ENCODE measurements at regions not wholly inside any gene's neighbourhood (a gene's known extent, or its start where the extent isn't known, plus 50 kb on each side); places are given as distances from the start of the nearest gene placed in this dataset.

GRCh38 chr12:89856431-89856830 lies 147.8 kb upstream of the ATP2B1 start:
- Mint-ChIP-seq H3K27ac (peak overlapping the region; percentile 55), H3K36me3 (ENCODE audit: low read depth) (no peaks in the 10 kb centered on the region), H3K9me3 (peaks cover 4% of the 10 kb centered on the region), H3K27me3 (no peaks in the 10 kb centered on the region), H3K4me1 (peaks cover 39% of the 10 kb centered on the region), H3K4me3 (peak overlapping the region; percentile 26)
- peak; percentile 87 for ATAC-seq (replicated peaks)

- no peak overlapping the region for H3K27ac Mint-ChIP-seq
- no peaks in the 10 kb centered on the region for H3K36me3 Mint-ChIP-seq (ENCODE audit: low read depth)
- ATAC-seq (replicated peaks) = no peak
- no peaks in the 10 kb centered on the region for H3K9me3 Mint-ChIP-seq
- H3K4me1 Mint-ChIP-seq = no peaks in the 10 kb centered on the region
- H3K4me3 Mint-ChIP-seq = no peak overlapping the region
- H3K27me3 Mint-ChIP-seq = no peaks in the 10 kb centered on the region
These were observed 140.1 kb upstream of the ATP2B1 start for GRCh38 chr12:89848732-89849131.

- H3K9me3 Mint-ChIP-seq = no peaks in the 10 kb centered on the region
- H3K36me3 Mint-ChIP-seq (ENCODE audit: low read depth) = no peaks in the 10 kb centered on the region
- ATAC-seq (replicated peaks) = no peak
- no peak overlapping the region for H3K27ac Mint-ChIP-seq
- H3K4me1 Mint-ChIP-seq = no peaks in the 10 kb centered on the region
- H3K27me3 Mint-ChIP-seq = no peaks in the 10 kb centered on the region
- no peak overlapping the region for H3K4me3 Mint-ChIP-seq
These were observed 137.9 kb upstream of the ATP2B1 start for GRCh38 chr12:89846473-89847055.

- H3K27ac Mint-ChIP-seq = no peak overlapping the region
- no peaks in the 10 kb centered on the region for H3K36me3 Mint-ChIP-seq (ENCODE audit: low read depth)
- no peaks in the 10 kb centered on the region for H3K27me3 Mint-ChIP-seq
These were observed 137.1 kb upstream of the ATP2B1 start for GRCh38 chr12:89845767-89846166.

GRCh38 chr12:89845366-89845765 lies 136.7 kb upstream of the ATP2B1 start:
- Mint-ChIP-seq H3K36me3 (ENCODE audit: low read depth) (no peaks in the 10 kb centered on the region), H3K27me3 (no peaks in the 10 kb centered on the region), H3K4me1 (no peaks in the 10 kb centered on the region), H3K27ac (no peak overlapping the region), H3K9me3 (no peaks in the 10 kb centered on the region), H3K4me3 (no peak overlapping the region)
- no peak for ATAC-seq (replicated peaks)

More at GRCh38 chr12:89845767-89846166, 137.1 kb upstream of the ATP2B1 start:
- Mint-ChIP-seq H3K4me3 (no peak overlapping the region), H3K4me1 (no peaks in the 10 kb centered on the region), H3K9me3 (no peaks in the 10 kb centered on the region)
- no peak for ATAC-seq (replicated peaks)

GRCh38 chr12:89844539-89844938 lies 135.9 kb upstream of the ATP2B1 start:
- ATAC-seq (replicated peaks) = peak; percentile 18
- Mint-ChIP-seq H3K27ac (no peak overlapping the region), H3K4me1 (no peaks in the 10 kb centered on the region), H3K36me3 (ENCODE audit: low read depth) (no peaks in the 10 kb centered on the region), H3K27me3 (no peaks in the 10 kb centered on the region), H3K4me3 (no peak overlapping the region), H3K9me3 (no peaks in the 10 kb centered on the region)

GRCh38 chr12:89840162-89840922 lies 131.7 kb upstream of the ATP2B1 start:
- Mint-ChIP-seq H3K4me3 (no peak overlapping the region), H3K9me3 (no peaks in the 10 kb centered on the region), H3K36me3 (ENCODE audit: low read depth) (no peaks in the 10 kb centered on the region), H3K4me1 (no peaks in the 10 kb centered on the region), H3K27me3 (no peaks in the 10 kb centered on the region), H3K27ac (no peak overlapping the region)
- ATAC-seq (replicated peaks) = no peak

GRCh38 chr12:89839444-89839843 lies 130.8 kb upstream of the ATP2B1 start:
- H3K4me1 Mint-ChIP-seq = no peaks in the 10 kb centered on the region
- ATAC-seq (replicated peaks) = no peak
- H3K36me3 Mint-ChIP-seq (ENCODE audit: low read depth) = no peaks in the 10 kb centered on the region
- H3K27me3 Mint-ChIP-seq = no peaks in the 10 kb centered on the region
- H3K27ac Mint-ChIP-seq = no peak overlapping the region
- H3K9me3 Mint-ChIP-seq = no peaks in the 10 kb centered on the region
- H3K4me3 Mint-ChIP-seq = no peak overlapping the region

- Mint-ChIP-seq H3K27ac (no peak overlapping the region), H3K4me1 (no peaks in the 10 kb centered on the region), H3K9me3 (no peaks in the 10 kb centered on the region), H3K4me3 (no peak overlapping the region), H3K27me3 (no peaks in the 10 kb centered on the region), H3K36me3 (ENCODE audit: low read depth) (no peaks in the 10 kb centered on the region)
- ATAC-seq (replicated peaks) = no peak
These were observed 130.2 kb upstream of the ATP2B1 start for GRCh38 chr12:89838833-89839232.

GRCh38 chr12:89836026-89836425 lies 127.4 kb upstream of the ATP2B1 start:
- Mint-ChIP-seq H3K27ac (no peak overlapping the region), H3K36me3 (ENCODE audit: low read depth) (no peaks in the 10 kb centered on the region), H3K27me3 (no peaks in the 10 kb centered on the region), H3K4me3 (no peak overlapping the region), H3K4me1 (no peaks in the 10 kb centered on the region), H3K9me3 (no peaks in the 10 kb centered on the region)
- no peak for ATAC-seq (replicated peaks)

GRCh38 chr12:89834676-89835075 lies 126.0 kb upstream of the ATP2B1 start:
- H3K27me3 Mint-ChIP-seq = no peaks in the 10 kb centered on the region

GRCh38 chr12:89833337-89834252 lies 125.0 kb upstream of the ATP2B1 start:
- no peak overlapping the region for H3K27ac Mint-ChIP-seq
- ATAC-seq (replicated peaks) = no peak
- no peaks in the 10 kb centered on the region for H3K27me3 Mint-ChIP-seq
- H3K4me1 Mint-ChIP-seq = no peaks in the 10 kb centered on the region
- no peak overlapping the region for H3K4me3 Mint-ChIP-seq
- H3K9me3 Mint-ChIP-seq = no peaks in the 10 kb centered on the region
- no peaks in the 10 kb centered on the region for H3K36me3 Mint-ChIP-seq (ENCODE audit: low read depth)

More at GRCh38 chr12:89834676-89835075, 126.0 kb upstream of the ATP2B1 start:
- no peaks in the 10 kb centered on the region for H3K36me3 Mint-ChIP-seq (ENCODE audit: low read depth)
- no peak overlapping the region for H3K4me3 Mint-ChIP-seq
- no peaks in the 10 kb centered on the region for H3K4me1 Mint-ChIP-seq
- no peak overlapping the region for H3K27ac Mint-ChIP-seq
- no peak for ATAC-seq (replicated peaks)
- H3K9me3 Mint-ChIP-seq = no peaks in the 10 kb centered on the region

- Mint-ChIP-seq H3K27me3 (no peaks in the 10 kb centered on the region), H3K27ac (no peak overlapping the region), H3K9me3 (no peaks in the 10 kb centered on the region), H3K4me3 (no peak overlapping the region), H3K4me1 (no peaks in the 10 kb centered on the region), H3K36me3 (ENCODE audit: low read depth) (no peaks in the 10 kb centered on the region)
- ATAC-seq (replicated peaks) = no peak
These were observed 123.7 kb upstream of the ATP2B1 start for GRCh38 chr12:89832336-89832735.

GRCh38 chr12:89831310-89832095 lies 122.9 kb upstream of the ATP2B1 start:
- Mint-ChIP-seq H3K4me3 (no peak overlapping the region), H3K9me3 (no peaks in the 10 kb centered on the region), H3K27ac (no peak overlapping the region), H3K27me3 (no peaks in the 10 kb centered on the region), H3K4me1 (no peaks in the 10 kb centered on the region), H3K36me3 (ENCODE audit: low read depth) (no peaks in the 10 kb centered on the region)
- no peak for ATAC-seq (replicated peaks)

Data from activated T-helper 17 cell treated with anti-CD3 and anti-CD28 coated beads, Interleukin-2, amount 50 U/mL, for 72 hours (primary cell).